OCI-LY1 (cell line): ENCODE measurements at regions not wholly inside any gene's neighbourhood (a gene's known extent, or its start where the extent isn't known, plus 50 kb on each side); places are given as distances from the start of the nearest gene placed in this dataset.

Experiments
- EZH2 ChIP-seq: fragments of 200-600 bp; sonication (generic), shearing (Covaris generic); IDR thresholded peaks from 2 replicates; pipeline ENCODE4 v1.8.0; 2017; ENCODE audit warnings: borderline replicate concordance, mixed run types, mild to moderate bottlenecking, antibody characterized with exemption, low read length, moderate library complexity, mixed read lengths
- TF ChIP-seq, protein P1 (sequence below): fragments of 200-600 bp; sonication (generic), shearing (Covaris generic); IDR thresholded peaks from 2 replicates; pipeline ENCODE4 v1.5.1; 2017; ENCODE audit warnings: mild to moderate bottlenecking, antibody characterized with exemption, low read length, moderate library complexity, mixed read lengths

DNA sequence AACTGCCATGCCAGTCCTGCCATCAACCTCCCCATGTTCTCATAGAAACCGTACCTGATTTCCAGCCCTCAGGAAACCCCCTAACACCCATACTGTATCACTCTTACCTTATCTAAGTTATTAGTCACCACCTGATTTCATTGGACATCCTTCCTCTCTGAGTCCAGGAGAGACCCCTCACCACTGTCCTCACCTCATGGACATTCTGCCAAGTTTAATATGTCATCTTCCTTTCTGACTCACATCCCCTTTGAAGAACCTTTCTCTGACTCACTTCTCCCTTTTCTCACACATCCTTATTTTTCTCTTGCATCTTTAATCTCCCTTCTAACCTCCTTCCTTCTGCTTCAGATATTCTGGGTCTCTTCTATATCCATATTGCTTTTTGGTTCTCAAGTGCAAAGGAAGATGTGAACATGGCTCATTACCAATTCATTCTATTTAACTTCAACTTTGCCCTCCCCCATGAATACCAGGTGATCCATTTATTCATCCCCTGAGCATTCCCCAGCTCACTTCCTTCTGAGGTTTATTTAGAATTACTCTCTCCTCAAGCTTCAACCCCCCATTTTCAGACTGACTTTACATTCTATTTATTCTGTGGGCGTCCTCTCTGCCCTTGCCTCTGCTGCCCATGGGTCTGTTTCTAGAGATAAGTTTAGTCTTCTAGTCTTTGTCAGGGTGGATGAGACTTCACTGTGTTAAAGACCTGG, 206.8 kb upstream of the ESRRG start:
- TF ChIP-seq, protein P1, sequence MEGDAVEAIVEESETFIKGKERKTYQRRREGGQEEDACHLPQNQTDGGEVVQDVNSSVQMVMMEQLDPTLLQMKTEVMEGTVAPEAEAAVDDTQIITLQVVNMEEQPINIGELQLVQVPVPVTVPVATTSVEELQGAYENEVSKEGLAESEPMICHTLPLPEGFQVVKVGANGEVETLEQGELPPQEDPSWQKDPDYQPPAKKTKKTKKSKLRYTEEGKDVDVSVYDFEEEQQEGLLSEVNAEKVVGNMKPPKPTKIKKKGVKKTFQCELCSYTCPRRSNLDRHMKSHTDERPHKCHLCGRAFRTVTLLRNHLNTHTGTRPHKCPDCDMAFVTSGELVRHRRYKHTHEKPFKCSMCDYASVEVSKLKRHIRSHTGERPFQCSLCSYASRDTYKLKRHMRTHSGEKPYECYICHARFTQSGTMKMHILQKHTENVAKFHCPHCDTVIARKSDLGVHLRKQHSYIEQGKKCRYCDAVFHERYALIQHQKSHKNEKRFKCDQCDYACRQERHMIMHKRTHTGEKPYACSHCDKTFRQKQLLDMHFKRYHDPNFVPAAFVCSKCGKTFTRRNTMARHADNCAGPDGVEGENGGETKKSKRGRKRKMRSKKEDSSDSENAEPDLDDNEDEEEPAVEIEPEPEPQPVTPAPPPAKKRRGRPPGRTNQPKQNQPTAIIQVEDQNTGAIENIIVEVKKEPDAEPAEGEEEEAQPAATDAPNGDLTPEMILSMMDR: no peak
- TF ChIP-seq EZH2: no peak
